ENCODE measurements at regions not wholly inside any gene's neighbourhood (a gene's known extent, or its start where the extent isn't known, plus 50 kb on each side); places are given as distances from the start of the nearest gene placed in this dataset.
"Not testable (repeated sequence)": the region's sequence is repeated elsewhere in the genome, so short reads cannot be mapped to it uniquely, and the experiment has no call there.

- no peak for DNase-seq
These were observed 152.2 kb downstream of the LIPI start for GRCh38 chr21:14058566-14058965.

GRCh38 chr21:14057841-14058481 is 152.8 kb downstream of the LIPI start:
- DNase-seq, result not testable (repeated sequence)

- no peak for DNase-seq
These were observed 153.4 kb downstream of the LIPI start for GRCh38 chr21:14057313-14057712.

GRCh38 chr21:14056771-14057191 is 154.0 kb downstream of the LIPI start:
- DNase-seq, result no peak

- DNase-seq, result not testable (repeated sequence)
These were observed 154.8 kb downstream of the LIPI start for GRCh38 chr21:14055746-14056515.

- DNase-seq, result no peak
These were observed 156.1 kb downstream of the LIPI start for GRCh38 chr21:14054682-14055081.

GRCh38 chr21:14050121-14050520 is 160.6 kb downstream of the LIPI start:
- no peak for DNase-seq

- DNase-seq, result no peak
These were observed 164.4 kb downstream of the LIPI start for GRCh38 chr21:14046401-14046800.

- DNase-seq, result no peak
These were observed 170.4 kb downstream of the LIPI start for GRCh38 chr21:14040386-14040785.

- DNase-seq, result not testable (repeated sequence)
These were observed 182.1 kb downstream of the LIPI start for GRCh38 chr21:14028619-14029018.

GRCh38 chr21:14027235-14027869 is 183.4 kb downstream of the LIPI start:
- DNase-seq, result peak; percentile 90

- DNase-seq, result not testable (repeated sequence)
These were observed 190.6 kb downstream of the LIPI start for GRCh38 chr21:14020108-14020507.

GRCh38 chr21:14015841-14016240 is 194.9 kb downstream of the LIPI start:
- DNase-seq, result not testable (repeated sequence)

- not testable (repeated sequence) for DNase-seq
These were observed 196.9 kb downstream of the LIPI start for GRCh38 chr21:14013623-14014498.

GRCh38 chr21:14013056-14013603 is 197.6 kb downstream of the LIPI start:
- DNase-seq, result no peak

GRCh38 chr21:14012409-14012808 is 198.3 kb downstream of the LIPI start:
- no peak for DNase-seq

GRCh38 chr21:14011751-14012150 is 199.0 kb downstream of the LIPI start:
- not testable (repeated sequence) for DNase-seq

- DNase-seq, result not testable (repeated sequence)
These were observed 199.6 kb downstream of the LIPI start for GRCh38 chr21:14011149-14011548.

GRCh38 chr21:14010729-14011128 is 200.0 kb downstream of the LIPI start:
- DNase-seq, result no peak

GRCh38 chr21:14009990-14010389 is 200.8 kb downstream of the LIPI start:
- DNase-seq, result not testable (repeated sequence)

GRCh38 chr21:14009238-14009981 is 201.3 kb downstream of the LIPI start:
- DNase-seq, result not testable (repeated sequence)

- not testable (repeated sequence) for DNase-seq
These were observed 202.3 kb downstream of the LIPI start for GRCh38 chr21:14008436-14008835.
